Spleen (tissue), 11 donors: ENCODE measurements at regions not wholly inside any gene's neighbourhood (a gene's known extent, or its start where the extent isn't known, plus 50 kb on each side); places are given as distances from the start of the nearest gene placed in this dataset.

Experiments
- DNase-seq: peaks from one replicate; pipeline ENCODE4 v3.0.0-alpha.2; 2020
- H3K27ac ChIP-seq, 8 donors: fragments of 200-600 bp; sonication (generic) in 7 of 8; 1 replicate in 4 of 8; 2 replicates in 4 of 8; pipeline versions ENCODE4 v1.5.0 to v1.8.0; 2016 to 2021; ENCODE audit warnings: inconsistent platforms in 4 of 8, mild to moderate bottlenecking in 4 of 8, moderate library complexity in 1 of 8
- H3K27me3 ChIP-seq, 7 donors: fragments of 200-600 bp; sonication (generic) in 6 of 7; replicated peaks in 1 of 7; 1 replicate in 4 of 7; 2 replicates in 3 of 7; pipeline versions ENCODE4 v1.5.0 to v1.8.0; 2016 to 2021; ENCODE audit warnings: inconsistent platforms in 3 of 7, mild to moderate bottlenecking in 1 of 7
- H3K36me3 ChIP-seq, 6 donors: fragments of 200-600 bp; sonication (generic) in 5 of 6; 1 replicate in 4 of 6; 2 replicates in 2 of 6; pipeline versions ENCODE4 v1.5.0 to v1.8.0; 2016 to 2021; ENCODE audit warnings: inconsistent platforms in 2 of 6
- H3K4me1 ChIP-seq, 6 donors: fragments of 200-600 bp; sonication (generic) in 5 of 6; 1 replicate in 3 of 6; 2 replicates in 3 of 6; pipeline versions ENCODE4 v1.5.0 to v1.8.0; 2016 to 2021; ENCODE audit warnings: inconsistent platforms in 3 of 6
- H3K4me3 ChIP-seq, 8 donors: fragments of 200-600 bp; sonication (generic) in 7 of 8; 1 replicate in 4 of 8; 2 replicates in 4 of 8; pipeline versions ENCODE4 v1.5.0 to v1.8.0; 2016 to 2021; ENCODE audit warnings: inconsistent platforms in 4 of 8, mild to moderate bottlenecking in 4 of 8, moderate library complexity in 2 of 8
- H3K9me3 ChIP-seq, 8 donors: fragments of 200-600 bp; sonication (generic) in 7 of 8; 1 replicate in 4 of 8; 2 replicates in 4 of 8; pipeline versions ENCODE4 v1.5.0 to v1.8.0; 2016 to 2021; ENCODE audit warnings: inconsistent platforms in 4 of 8
- POLR2A ChIP-seq, 3 donors: fragments of 450-650 bp; IDR thresholded peaks; one replicate each; pipeline ENCODE4 v1.5.1; 2017; ENCODE audit warnings: antibody characterized with exemption in 3 of 3, mild to moderate bottlenecking in 1 of 3
- POLR2AphosphoS5 ChIP-seq, 3 donors: sonication (generic); formaldehyde crosslinking; IDR thresholded peaks; one replicate each; pipeline ENCODE4 v1.5.1; 2017; ENCODE audit warnings: antibody characterized with exemption in 3 of 3
- WGBS, 5 donors: extraction: QIAGEN DNeasy Blood & Tissue Kit in 3 of 5; methylation state at CpG; one replicate each; pipeline versions ENCODE4 v1.1.5 to v1.1.7; 2013 to 2018; 5-methylcytosine and 5-hydroxymethylcytosine counted together
- intact Hi-C: fragments of 100-400 bp; cut with DNase I; formaldehyde crosslinking; loops from one replicate; pipeline ENCODE4 v1.15.0; 2023; ENCODE audit warnings: low total_unique reads
- TF ChIP-seq, protein P1 (sequence below), 11 experiments: fragments of 200-600 bp in 7 of 11; fragments of 450-650 bp in 4 of 11; sonication (generic) in 4 of 11; IDR thresholded peaks in 8 of 11; conservative IDR thresholded peaks in 3 of 11; 1 replicate in 7 of 11; 2 replicates in 4 of 11; pipeline versions ENCODE4 v1.4.0 to v1.8.0; 2016 to 2021; ENCODE audit warnings: antibody characterized with exemption in 11 of 11, inconsistent platforms in 4 of 11, mild to moderate bottlenecking in 1 of 11
- donor health status: healthy with polysubstance abuse.
- donor health status: DM: no; HTN: no; CAD: no; lungs with moderate emphysema.
- donor health status: DM: no; HTN: no; CAD: no.
- donor health status: Bipolar disorder and iron deficiency.
- donor health status: healthy.
- donor health status: DM: no; HTN: no; CAD: no.
- donor health status: DM: yes; HTN: yes; CAD: no.

DNA sequence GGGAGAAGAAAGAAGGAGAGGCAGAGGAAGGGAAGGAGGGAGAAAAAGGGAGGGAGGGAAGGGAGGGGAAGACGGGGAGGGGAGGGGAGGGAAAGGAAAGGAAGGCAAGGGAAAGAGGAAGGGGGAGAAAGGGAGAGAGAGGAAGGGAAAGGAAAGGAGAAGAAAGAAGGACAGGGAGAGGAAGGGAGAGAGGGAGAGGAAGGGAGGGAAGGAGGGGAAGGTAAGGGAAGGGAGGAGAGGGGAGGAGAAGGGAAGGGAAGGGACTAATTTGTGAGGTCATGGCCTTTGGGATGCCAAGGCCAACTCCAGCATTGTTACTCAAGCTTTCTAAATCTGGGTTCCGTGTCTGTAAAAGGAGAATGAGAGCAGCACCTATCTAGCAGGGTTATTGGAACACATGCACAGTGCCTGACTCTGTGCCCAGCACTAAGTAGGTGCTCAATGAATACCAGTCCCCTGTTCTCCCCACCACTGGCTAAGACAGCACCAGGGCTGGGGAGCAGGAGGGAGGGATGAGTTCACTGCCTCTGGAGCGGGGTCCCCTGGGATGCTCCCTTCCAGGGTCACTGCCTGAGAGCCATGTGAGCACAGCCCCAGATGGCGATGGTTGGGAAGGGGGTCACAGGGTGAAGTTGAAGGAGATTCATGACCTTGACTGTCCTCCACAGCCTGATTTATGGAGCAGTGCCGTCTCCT lies 560.1 kb upstream of the TBX3 start:
- intact Hi-C loops = no loop called here
- Histone ChIP-seq H3K4me1 (no peaks in the 10 kb centered on the region), H3K27me3 (no peaks in the 10 kb centered on the region), H3K36me3 (no peaks in the 10 kb centered on the region), H3K9me3 (no peaks in the 10 kb centered on the region), H3K27ac (no peak overlapping the region), H3K4me3 (no peak overlapping the region)
- no peak for DNase-seq
- TF ChIP-seq, protein P1, sequence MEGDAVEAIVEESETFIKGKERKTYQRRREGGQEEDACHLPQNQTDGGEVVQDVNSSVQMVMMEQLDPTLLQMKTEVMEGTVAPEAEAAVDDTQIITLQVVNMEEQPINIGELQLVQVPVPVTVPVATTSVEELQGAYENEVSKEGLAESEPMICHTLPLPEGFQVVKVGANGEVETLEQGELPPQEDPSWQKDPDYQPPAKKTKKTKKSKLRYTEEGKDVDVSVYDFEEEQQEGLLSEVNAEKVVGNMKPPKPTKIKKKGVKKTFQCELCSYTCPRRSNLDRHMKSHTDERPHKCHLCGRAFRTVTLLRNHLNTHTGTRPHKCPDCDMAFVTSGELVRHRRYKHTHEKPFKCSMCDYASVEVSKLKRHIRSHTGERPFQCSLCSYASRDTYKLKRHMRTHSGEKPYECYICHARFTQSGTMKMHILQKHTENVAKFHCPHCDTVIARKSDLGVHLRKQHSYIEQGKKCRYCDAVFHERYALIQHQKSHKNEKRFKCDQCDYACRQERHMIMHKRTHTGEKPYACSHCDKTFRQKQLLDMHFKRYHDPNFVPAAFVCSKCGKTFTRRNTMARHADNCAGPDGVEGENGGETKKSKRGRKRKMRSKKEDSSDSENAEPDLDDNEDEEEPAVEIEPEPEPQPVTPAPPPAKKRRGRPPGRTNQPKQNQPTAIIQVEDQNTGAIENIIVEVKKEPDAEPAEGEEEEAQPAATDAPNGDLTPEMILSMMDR (IDR thresholded peaks at IDR 0.05 in 8 of 11, conservative IDR thresholded peaks at IDR 0.05 in 3 of 11) = no peak
- TF ChIP-seq POLR2A (IDR thresholded peaks at IDR 0.05) = no peak
- TF ChIP-seq POLR2AphosphoS5 (IDR thresholded peaks at IDR 0.05) = no peak
- 72 to 91% (median 77%) methylated on average over 4 to 5 of the region's 5 CpGs for WGBS, 5 donors

DNA sequence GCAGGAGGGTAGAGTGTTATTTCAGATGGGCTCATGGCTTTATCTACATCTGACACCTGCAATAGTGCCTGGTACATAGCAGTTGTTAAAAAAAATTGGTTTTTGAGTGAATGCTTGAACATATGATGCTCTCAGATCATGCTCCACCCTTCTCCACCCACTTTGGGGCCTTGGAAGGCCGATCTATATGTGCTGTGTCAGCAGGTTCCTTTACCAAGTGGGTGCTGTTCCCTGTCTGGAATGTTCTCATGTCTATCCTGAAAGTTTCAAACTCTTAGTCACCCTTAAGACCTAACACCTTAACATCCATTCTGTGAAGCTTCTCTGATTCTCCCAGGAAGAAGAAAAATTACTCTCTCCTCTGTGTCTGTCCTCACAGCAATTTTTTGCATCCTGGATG lies 556.3 kb upstream of the TBX3 start:
- no peak for TF ChIP-seq POLR2AphosphoS5 (IDR thresholded peaks at IDR 0.05)
- TF ChIP-seq, protein P1 (IDR thresholded peaks at IDR 0.05 in 8 of 11, conservative IDR thresholded peaks at IDR 0.05 in 3 of 11) = no peak
- TF ChIP-seq POLR2A (IDR thresholded peaks at IDR 0.05) = no peak
- no peaks in the 10 kb centered on the region for H3K27me3 ChIP-seq
- DNase-seq = no peak
- 12 to 48% (median 31%) methylated on average over 1 of the region's 1 CpG for WGBS, 5 donors
- no peaks in the 10 kb centered on the region for H3K36me3 ChIP-seq
- H3K4me3 ChIP-seq = no peak overlapping the region
- intact Hi-C loops = no loop called here
- no peaks in the 10 kb centered on the region for H3K4me1 ChIP-seq
- no peak overlapping the region for H3K27ac ChIP-seq
- no peaks in the 10 kb centered on the region for H3K9me3 ChIP-seq

- WGBS, 5 donors = 41 to 76% (median 63%) methylated on average over 1 of the region's 1 CpG
- TF ChIP-seq, protein P1 (IDR thresholded peaks at IDR 0.05 in 8 of 11, conservative IDR thresholded peaks at IDR 0.05 in 3 of 11) = no peak
- no peak for TF ChIP-seq POLR2AphosphoS5 (IDR thresholded peaks at IDR 0.05)
- TF ChIP-seq POLR2A (IDR thresholded peaks at IDR 0.05) = no peak
- no peak overlapping the region for H3K4me3 ChIP-seq
- no peak for DNase-seq
- intact Hi-C loops = no loop called here
- no peak overlapping the region for H3K27ac ChIP-seq
- H3K27me3 ChIP-seq = peaks cover 0 to 11% (median 0%) of the 10 kb centered on the region in 7 donors
- H3K4me1 ChIP-seq = no peaks in the 10 kb centered on the region
- H3K9me3 ChIP-seq = no peaks in the 10 kb centered on the region
- H3K36me3 ChIP-seq = no peaks in the 10 kb centered on the region
These were observed 551.9 kb upstream of the TBX3 start for GRCh38 chr12:115235880-115236279.

- WGBS, 5 donors = 51 to 72% (median 71%) methylated on average over 6 of the region's 6 CpGs
- no peak overlapping the region for H3K4me3 ChIP-seq
- intact Hi-C loops = no loop called here
- H3K9me3 ChIP-seq = no peaks in the 10 kb centered on the region
- H3K4me1 ChIP-seq = peaks cover 0 to 5% (median 0%) of the 10 kb centered on the region in 6 donors
- TF ChIP-seq POLR2A (IDR thresholded peaks at IDR 0.05) = no peak
- TF ChIP-seq, protein P1 (IDR thresholded peaks at IDR 0.05 in 8 of 11, conservative IDR thresholded peaks at IDR 0.05 in 3 of 11) = no peak
- no peak for DNase-seq
- H3K27ac ChIP-seq = no peak overlapping the region
- H3K36me3 ChIP-seq = no peaks in the 10 kb centered on the region
- peaks cover 0 to 12% (median 0%) of the 10 kb centered on the region in 7 donors for H3K27me3 ChIP-seq
These were observed 550.0 kb upstream of the TBX3 start for GRCh38 chr12:115233891-115234543.
